Astrocyte (in vitro differentiated cells and primary cell): ENCODE measurements at regions not wholly inside any gene's neighbourhood (a gene's known extent, or its start where the extent isn't known, plus 50 kb on each side); places are given as distances from the start of the nearest gene placed in this dataset.

Experiments
- CTCF ChIP-seq: IDR thresholded peaks from 2 replicates; pipeline ENCODE4 v1.5.1; 2011; ENCODE audit warnings: low read depth, mild to moderate bottlenecking, inconsistent platforms, low read length, moderate library complexity; ENCODE audit not compliant: insufficient read depth
- EZH2 ChIP-seq: IDR thresholded peaks from 2 replicates; pipeline ENCODE4 v1.6.1; 2012; ENCODE audit warnings: mild to moderate bottlenecking, low read length, inconsistent platforms; ENCODE audit not compliant: insufficient read depth

DNA sequence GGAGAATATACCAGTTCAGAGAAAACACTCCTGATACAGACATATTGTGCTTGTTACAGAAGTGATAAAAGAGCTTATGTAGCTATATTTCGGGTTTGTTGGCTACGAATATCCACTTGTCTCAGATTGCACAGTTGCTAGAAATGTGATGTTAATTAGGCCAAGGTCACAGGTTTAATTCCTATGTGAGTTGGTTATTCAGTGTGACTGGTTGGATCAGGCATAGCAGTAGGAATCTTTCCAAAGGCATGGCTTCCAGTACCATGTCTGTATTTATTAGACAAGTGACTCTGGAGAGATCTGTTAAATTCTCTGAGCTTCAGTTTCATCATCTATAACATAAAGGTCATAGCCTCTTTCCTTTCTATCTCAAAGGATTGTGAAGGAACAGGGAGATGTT is 152.7 kb upstream of the KITLG start:
- TF ChIP-seq CTCF, result no peak
- no peak for TF ChIP-seq EZH2
